Loucy (cell line): ENCODE measurements at regions not wholly inside any gene's neighbourhood (a gene's known extent, or its start where the extent isn't known, plus 50 kb on each side); places are given as distances from the start of the nearest gene placed in this dataset.

Experiments used
- EZH2phosphoT487 ChIP-seq: fragments of 200-600 bp; IDR thresholded peaks from 2 replicates; pipeline ENCODE4 v1.6.1; 2018; ENCODE audit warnings: antibody characterized with exemption, mild to moderate bottlenecking, moderate library complexity, borderline replicate concordance
- TF ChIP-seq, protein P1 (sequence below): fragments of 200-600 bp; sonication (generic); conservative IDR thresholded peaks from 2 replicates; pipeline ENCODE4 v1.5.1; 2014; ENCODE audit warnings: mild to moderate bottlenecking, antibody characterized with exemption, low read length

DNA sequence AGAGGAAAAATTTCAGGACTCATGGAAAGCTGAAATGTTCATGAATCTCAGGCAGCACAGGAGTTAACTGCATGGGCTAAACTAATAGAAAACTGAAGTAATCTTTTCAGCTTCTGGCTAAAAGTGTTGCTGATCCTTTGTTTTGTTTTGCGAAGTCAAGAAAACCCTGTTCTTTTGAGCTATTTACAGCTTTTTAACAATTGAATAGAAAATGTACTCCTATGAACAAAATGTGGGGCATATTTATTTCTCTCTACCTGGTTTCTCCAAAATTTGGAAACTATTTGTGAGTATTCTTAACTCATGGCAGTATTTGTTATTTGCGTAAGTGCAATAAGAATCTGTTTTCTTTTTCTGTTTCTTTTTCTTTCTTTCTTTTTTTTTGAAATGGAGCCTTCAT is 818.8 kb upstream of the CITED2 start:
- TF ChIP-seq, protein P1, sequence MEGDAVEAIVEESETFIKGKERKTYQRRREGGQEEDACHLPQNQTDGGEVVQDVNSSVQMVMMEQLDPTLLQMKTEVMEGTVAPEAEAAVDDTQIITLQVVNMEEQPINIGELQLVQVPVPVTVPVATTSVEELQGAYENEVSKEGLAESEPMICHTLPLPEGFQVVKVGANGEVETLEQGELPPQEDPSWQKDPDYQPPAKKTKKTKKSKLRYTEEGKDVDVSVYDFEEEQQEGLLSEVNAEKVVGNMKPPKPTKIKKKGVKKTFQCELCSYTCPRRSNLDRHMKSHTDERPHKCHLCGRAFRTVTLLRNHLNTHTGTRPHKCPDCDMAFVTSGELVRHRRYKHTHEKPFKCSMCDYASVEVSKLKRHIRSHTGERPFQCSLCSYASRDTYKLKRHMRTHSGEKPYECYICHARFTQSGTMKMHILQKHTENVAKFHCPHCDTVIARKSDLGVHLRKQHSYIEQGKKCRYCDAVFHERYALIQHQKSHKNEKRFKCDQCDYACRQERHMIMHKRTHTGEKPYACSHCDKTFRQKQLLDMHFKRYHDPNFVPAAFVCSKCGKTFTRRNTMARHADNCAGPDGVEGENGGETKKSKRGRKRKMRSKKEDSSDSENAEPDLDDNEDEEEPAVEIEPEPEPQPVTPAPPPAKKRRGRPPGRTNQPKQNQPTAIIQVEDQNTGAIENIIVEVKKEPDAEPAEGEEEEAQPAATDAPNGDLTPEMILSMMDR = no peak
- no peak for TF ChIP-seq EZH2phosphoT487
